Tibial nerve (tissue), 4 donors: ENCODE measurements at regions not wholly inside any gene's neighbourhood (a gene's known extent, or its start where the extent isn't known, plus 50 kb on each side); places are given as distances from the start of the nearest gene placed in this dataset.

Source experiments
- DNase-seq, 2 donors: peaks; one replicate each; pipeline ENCODE4 v3.0.0-alpha.2; 2019; ENCODE audit warnings: low spot score in 2 of 2
- H3K27ac ChIP-seq, 4 donors: fragments of 200-600 bp; sonication (generic) in 3 of 4; one replicate each; pipeline ENCODE4 v1.5.1; 2017 to 2019; ENCODE audit warnings: mild to moderate bottlenecking in 1 of 4
- H3K27me3 ChIP-seq, 2 donors: fragments of 200-600 bp; sonication (generic) in 1 of 2; one replicate each; pipeline versions ENCODE4 v1.5.1 to v1.6.0; 2017 to 2019
- H3K36me3 ChIP-seq, 3 donors: fragments of 200-600 bp; sonication (generic); one replicate each; pipeline ENCODE4 v1.5.1; 2018 to 2019
- H3K4me1 ChIP-seq, 4 donors: fragments of 200-600 bp; sonication (generic) in 3 of 4; one replicate each; pipeline ENCODE4 v1.5.1; 2017 to 2019
- H3K4me3 ChIP-seq, 4 donors: fragments of 200-600 bp; sonication (generic) in 3 of 4; one replicate each; pipeline ENCODE4 v1.5.1; 2017 to 2019; ENCODE audit warnings: mild to moderate bottlenecking in 1 of 4, moderate library complexity in 1 of 4
- H3K9me3 ChIP-seq, 4 donors: fragments of 200-600 bp; sonication (generic) in 3 of 4; one replicate each; pipeline ENCODE4 v1.5.1; 2017 to 2019
- CTCF ChIP-seq, 5 experiments: fragments of 200-600 bp in 3 of 5; fragments of 450-650 bp in 2 of 5; sonication (generic) in 3 of 5; IDR thresholded peaks; one replicate each; pipeline ENCODE4 v1.5.1; 2016 to 2019; ENCODE audit warnings: antibody characterized with exemption in 5 of 5, mild to moderate bottlenecking in 3 of 5, moderate library complexity in 2 of 5
- EP300 ChIP-seq, 2 donors: sonication (generic); formaldehyde crosslinking; IDR thresholded peaks; one replicate each; pipeline ENCODE4 v1.6.1; 2017; ENCODE audit warnings: antibody characterized with exemption in 2 of 2, mild to moderate bottlenecking in 1 of 2
- POLR2A ChIP-seq, 2 donors: fragments of 450-650 bp; IDR thresholded peaks; one replicate each; pipeline ENCODE4 v1.6.1; 2017; ENCODE audit warnings: antibody characterized with exemption in 2 of 2, mild to moderate bottlenecking in 2 of 2, moderate library complexity in 2 of 2
- WGBS, 2 donors: methylation state at CpG; one replicate each; pipeline ENCODE4 v1.1.5; 2018; 5-methylcytosine and 5-hydroxymethylcytosine counted together

- WGBS, 2 donors: 72% methylated on average over 3 of the region's 3 CpGs
- no peak overlapping the region for H3K27ac ChIP-seq
- no peak overlapping the region for H3K4me3 ChIP-seq
- no peak for DNase-seq
- TF ChIP-seq EP300 (IDR thresholded peaks at IDR 0.05): peak in 1 of 2 donors; percentile 44
- TF ChIP-seq POLR2A (IDR thresholded peaks at IDR 0.05): no peak
- no peaks in the 10 kb centered on the region for H3K27me3 ChIP-seq
- no peaks in the 10 kb centered on the region for H3K9me3 ChIP-seq
- peaks cover 0 to 23% (median 0%) of the 10 kb centered on the region in 4 donors for H3K4me1 ChIP-seq
- H3K36me3 ChIP-seq: no peaks in the 10 kb centered on the region
These were observed 112.8 kb downstream of the RIPK4 start for GRCh38 chr21:41653954-41654491.

GRCh38 chr21:41653243-41653953 lies 113.5 kb downstream of the RIPK4 start:
- DNase-seq: no peak
- whole genome bisulfite sequencing, 2 donors: 69 to 72% methylated on average over 13 of the region's 13 CpGs

GRCh38 chr21:41651830-41652229 lies 115.0 kb downstream of the RIPK4 start:
- Histone ChIP-seq H3K27ac (no peak overlapping the region), H3K9me3 (no peaks in the 10 kb centered on the region), H3K27me3 (no peaks in the 10 kb centered on the region), H3K4me3 (no peak overlapping the region), H3K4me1 (peaks cover 0 to 20% (median 0%) of the 10 kb centered on the region in 4 donors), H3K36me3 (no peaks in the 10 kb centered on the region)
- no peak for DNase-seq
- TF ChIP-seq CTCF (IDR thresholded peaks at IDR 0.05): no peak
- TF ChIP-seq EP300 (IDR thresholded peaks at IDR 0.05): no peak
- WGBS, 2 donors: 82 to 83% methylated on average over 6 of the region's 6 CpGs

More at GRCh38 chr21:41653243-41653953, 113.5 kb downstream of the RIPK4 start:
- H3K36me3 ChIP-seq: no peaks in the 10 kb centered on the region
- H3K27me3 ChIP-seq: no peaks in the 10 kb centered on the region
- H3K27ac ChIP-seq: no peak overlapping the region
- no peak overlapping the region for H3K4me3 ChIP-seq
- no peaks in the 10 kb centered on the region for H3K9me3 ChIP-seq
- H3K4me1 ChIP-seq: peaks cover 0 to 20% (median 0%) of the 10 kb centered on the region in 4 donors
- TF ChIP-seq CTCF (IDR thresholded peaks at IDR 0.05): no peak

- 36 to 41% methylated on average over 8 of the region's 8 CpGs for WGBS, 2 donors
- TF ChIP-seq CTCF (IDR thresholded peaks at IDR 0.05) (no peak), EP300 (IDR thresholded peaks at IDR 0.05) (no peak), POLR2A (IDR thresholded peaks at IDR 0.05) (no peak)
- Histone ChIP-seq H3K9me3 (no peaks in the 10 kb centered on the region), H3K27ac (no peak overlapping the region), H3K27me3 (no peaks in the 10 kb centered on the region), H3K4me3 (no peak overlapping the region), H3K4me1 (peaks cover 0 to 20% (median 0%) of the 10 kb centered on the region in 4 donors), H3K36me3 (no peaks in the 10 kb centered on the region)
- no peak for DNase-seq
These were observed 115.4 kb downstream of the RIPK4 start for GRCh38 chr21:41651406-41651805.

GRCh38 chr21:41650526-41651145 lies 116.2 kb downstream of the RIPK4 start:
- no peak overlapping the region for H3K4me3 ChIP-seq
- H3K27me3 ChIP-seq: no peaks in the 10 kb centered on the region
- no peak for TF ChIP-seq POLR2A (IDR thresholded peaks at IDR 0.05)
- TF ChIP-seq EP300 (IDR thresholded peaks at IDR 0.05): no peak
- TF ChIP-seq CTCF (IDR thresholded peaks at IDR 0.05): no peak
- no peak for DNase-seq
- H3K4me1 ChIP-seq: peaks cover 0 to 20% (median 0%) of the 10 kb centered on the region in 4 donors
- WGBS, 2 donors: 84 to 88% methylated on average over 19 of the region's 19 CpGs
- no peak overlapping the region for H3K27ac ChIP-seq
- H3K9me3 ChIP-seq: no peaks in the 10 kb centered on the region
- H3K36me3 ChIP-seq: no peaks in the 10 kb centered on the region
